ENCODE measurements at regions not wholly inside any gene's neighbourhood (a gene's known extent, or its start where the extent isn't known, plus 50 kb on each side); places are given as distances from the start of the nearest gene placed in this dataset.

DNA sequence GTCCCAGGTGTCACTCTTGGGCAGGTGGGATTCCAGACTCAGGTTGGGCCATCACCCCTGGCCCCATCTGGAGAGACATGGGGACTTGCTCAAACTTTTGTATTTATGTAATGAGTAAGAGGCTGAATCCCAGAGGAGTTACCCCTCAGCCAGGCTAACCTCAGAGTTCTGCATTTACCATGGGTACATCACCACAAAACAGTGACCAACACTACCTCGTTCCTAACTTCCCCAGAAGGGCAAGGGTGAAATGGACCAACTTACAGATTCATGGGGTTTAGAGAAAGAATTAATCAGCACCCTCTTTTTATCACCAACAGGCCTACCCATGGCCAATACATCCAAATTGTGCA, 259.9 kb upstream of the MARCKS start:
- DNase-seq (ENCODE audit: low read depth): peak; percentile 72

GRCh38 chr6:113598786-113599185, 258.4 kb upstream of the MARCKS start:
- DNase-seq (ENCODE audit: low read depth): no peak

GRCh38 chr6:113599444-113599843, 257.7 kb upstream of the MARCKS start:
- DNase-seq (ENCODE audit: low read depth): peak; percentile 66

DNA sequence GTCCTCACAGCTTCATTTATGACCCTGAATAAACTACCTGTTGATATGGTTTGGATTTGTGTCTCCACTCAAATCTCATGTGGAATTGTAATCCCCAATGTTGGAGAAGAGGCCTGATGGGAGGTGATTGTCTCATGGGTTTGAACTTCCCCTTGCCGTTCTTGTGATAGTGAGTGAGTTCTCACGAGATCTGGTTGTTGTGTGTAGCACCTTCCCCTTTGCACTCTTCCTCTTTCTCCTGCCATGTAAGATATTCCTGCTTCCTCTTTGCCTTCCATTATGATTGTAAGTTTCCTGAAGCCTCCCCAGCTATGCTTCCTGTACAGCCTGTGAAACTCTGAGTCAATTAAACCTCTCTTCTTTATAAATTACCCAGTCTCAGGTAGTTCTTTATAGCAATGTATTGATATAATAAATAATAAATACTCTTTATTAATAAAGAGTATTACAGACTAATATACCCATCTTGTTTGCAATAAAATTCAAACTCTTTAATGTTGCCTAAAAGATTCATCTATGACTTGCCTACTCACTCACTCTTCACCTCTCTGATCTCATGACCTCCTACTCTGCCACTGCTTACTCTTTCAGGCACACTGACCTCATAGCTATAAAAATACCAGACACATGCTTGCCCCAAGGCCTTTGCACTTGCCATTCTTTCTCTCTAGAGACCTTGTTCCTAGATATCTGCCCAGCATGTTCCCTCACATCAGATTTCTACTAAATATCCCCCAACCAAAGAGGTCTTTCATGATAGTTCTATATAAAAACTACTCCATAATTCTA, 256.4 kb upstream of the MARCKS start:
- no peak for DNase-seq (ENCODE audit: low read depth)

DNA sequence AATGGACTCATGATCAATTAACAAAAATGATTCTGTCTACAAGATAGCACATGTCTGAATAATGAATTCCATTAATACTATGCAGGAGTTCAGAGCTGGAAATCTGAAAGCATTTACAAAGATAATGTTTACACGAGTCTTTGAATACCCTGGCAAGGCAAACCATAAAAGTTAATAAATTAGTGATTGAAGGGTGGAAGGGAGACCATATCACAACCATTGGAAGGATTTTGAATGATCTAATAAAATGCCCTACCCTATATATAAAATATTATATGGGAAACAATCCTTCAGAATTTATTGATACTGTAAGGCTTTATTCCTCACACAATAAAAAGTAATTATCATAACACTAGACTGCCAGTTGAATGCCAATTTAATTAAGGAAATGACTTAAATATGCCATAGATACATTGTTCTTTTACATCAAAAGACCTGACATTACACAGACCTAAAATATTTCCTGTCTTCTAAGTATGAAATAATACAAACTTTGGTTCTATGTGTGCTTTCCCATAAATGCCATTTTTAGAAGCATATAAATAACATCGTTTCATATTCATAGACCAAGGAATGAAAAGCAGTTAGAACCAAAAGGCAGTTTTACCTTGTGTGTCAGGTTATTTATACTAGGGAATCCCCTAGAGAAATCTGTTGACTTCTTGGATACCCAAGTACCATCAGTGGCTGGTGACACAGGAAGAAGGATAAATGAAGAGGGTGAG, 249.2 kb upstream of the MARCKS start:
- no peak for DNase-seq (ENCODE audit: low read depth)

DNA sequence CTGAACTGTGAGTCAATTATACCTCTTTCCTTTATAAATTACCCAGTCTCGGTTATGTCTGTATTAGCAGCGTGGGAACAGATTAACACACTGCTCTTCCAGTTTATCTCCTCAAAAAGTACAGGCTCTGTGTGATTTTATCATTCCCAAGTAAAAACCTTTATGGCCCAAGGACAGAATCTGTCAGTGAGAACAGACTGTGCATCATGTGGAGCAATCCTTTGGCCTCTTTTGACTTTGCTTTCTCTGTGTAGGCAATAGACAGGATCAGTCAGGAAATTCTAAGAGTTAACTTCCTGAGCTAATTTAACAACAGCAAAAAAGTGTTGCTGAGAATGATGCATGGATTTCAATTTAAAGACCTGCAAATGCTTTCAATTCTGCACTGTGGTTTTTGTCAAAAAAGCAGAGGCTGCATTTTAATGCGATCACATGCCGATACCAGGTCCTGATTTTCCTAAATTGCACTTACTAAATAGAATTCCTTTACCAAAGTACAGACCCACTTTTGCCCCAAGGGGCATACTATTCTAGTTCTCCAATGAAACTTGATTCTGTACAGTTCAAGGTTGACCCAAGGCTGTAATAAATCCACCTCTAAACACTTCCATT, 246.7 kb upstream of the MARCKS start:
- no peak for DNase-seq (ENCODE audit: low read depth)

- no peak for DNase-seq (ENCODE audit: low read depth)
Measured at GRCh38 chr6:113616701-113617274, 240.4 kb upstream of the MARCKS start.

DNA sequence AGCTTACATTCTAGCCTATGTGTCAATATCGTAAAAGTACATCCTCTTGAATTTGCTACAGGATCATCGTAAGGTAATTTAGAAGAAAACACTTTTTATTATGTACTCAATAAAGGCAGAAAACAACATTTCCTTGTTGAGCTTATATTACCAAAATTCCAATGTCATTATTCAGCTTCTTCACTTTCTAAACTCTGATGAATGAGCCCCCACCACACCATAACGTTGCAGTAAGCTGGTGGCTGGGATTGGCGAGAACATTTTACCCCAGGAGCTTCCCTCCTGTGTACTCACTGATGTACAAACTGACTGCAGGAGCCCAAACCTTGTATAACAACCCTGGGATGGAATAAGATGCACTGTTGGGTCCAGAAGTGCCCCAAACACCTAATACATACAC, 238.1 kb upstream of the MARCKS start:
- DNase-seq (ENCODE audit: low read depth): no peak

GRCh38 chr6:113620386-113620785, 236.8 kb upstream of the MARCKS start:
- no peak for DNase-seq (ENCODE audit: low read depth)

GRCh38 chr6:113622254-113622653, 234.9 kb upstream of the MARCKS start:
- DNase-seq (ENCODE audit: low read depth): no peak

DNA sequence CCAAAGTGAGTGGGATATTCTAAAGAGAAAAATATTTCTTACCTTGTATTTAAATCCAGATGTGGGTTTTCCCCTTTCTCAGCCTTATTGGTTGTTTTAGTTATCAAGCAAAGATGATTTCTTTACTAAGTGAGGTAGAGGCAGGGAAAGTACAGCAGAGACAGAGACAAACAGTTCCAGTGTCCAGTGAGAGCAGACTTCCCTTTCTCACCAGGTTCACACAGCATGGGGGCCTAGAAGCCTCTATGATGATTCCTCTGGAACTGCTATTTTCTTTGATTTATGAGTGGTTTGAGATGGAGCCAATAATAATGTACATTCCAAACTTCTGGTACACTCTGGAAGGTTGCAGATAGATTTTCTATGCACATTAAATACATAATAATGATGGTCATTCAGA, 234.0 kb upstream of the MARCKS start:
- DNase-seq (ENCODE audit: low read depth): peak; percentile 35

GRCh38 chr6:113625850-113626249, 231.3 kb upstream of the MARCKS start:
- DNase-seq (ENCODE audit: low read depth): no peak

- DNase-seq (ENCODE audit: low read depth): no peak
Measured at GRCh38 chr6:113626475-113626874, 230.7 kb upstream of the MARCKS start.

DNA sequence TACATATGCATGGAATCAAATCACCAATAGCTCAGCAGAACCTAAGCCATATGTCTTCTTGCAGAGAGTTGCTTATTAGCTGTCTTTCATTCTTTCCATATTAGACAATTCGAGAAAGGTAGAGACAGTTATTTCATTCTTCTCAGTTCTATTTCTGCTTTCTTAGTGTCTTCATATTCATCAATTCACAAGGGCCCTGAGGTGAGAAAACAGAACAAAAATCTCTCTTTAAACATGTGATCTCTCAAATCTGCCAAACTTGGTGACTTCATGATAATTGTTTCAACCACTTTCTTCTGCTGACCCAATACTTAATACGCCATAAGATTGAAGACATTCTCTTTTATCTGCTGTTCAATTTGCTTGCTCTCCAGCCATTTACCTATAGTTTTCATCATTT, 229.7 kb upstream of the MARCKS start:
- DNase-seq (ENCODE audit: low read depth): no peak

DNA sequence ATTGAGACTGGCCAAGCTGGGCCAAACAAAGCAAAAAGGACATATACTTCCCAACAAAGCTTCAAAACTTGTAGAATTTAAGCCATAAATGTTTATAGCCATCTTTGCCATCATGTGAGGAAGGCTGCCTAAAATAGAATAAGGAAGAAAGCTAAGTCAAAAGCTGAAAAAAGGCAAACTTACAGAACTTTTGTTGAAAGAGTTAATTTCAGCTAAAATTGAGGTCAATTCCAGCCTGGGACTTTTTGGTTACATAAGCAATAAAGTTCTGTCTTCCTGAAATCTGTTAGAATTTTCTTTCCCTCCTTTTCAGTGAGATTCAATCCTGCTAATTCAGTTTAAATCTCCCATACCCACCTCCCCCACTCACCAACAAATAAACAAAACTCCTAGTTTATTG, 227.9 kb upstream of the MARCKS start:
- no peak for DNase-seq (ENCODE audit: low read depth)

GRCh38 chr6:113629975-113630737, 227.0 kb upstream of the MARCKS start:
- peak; percentile 35 for DNase-seq (ENCODE audit: low read depth)

- DNase-seq (ENCODE audit: low read depth): peak; percentile 78
Measured at GRCh38 chr6:113630738-113631535, 226.2 kb upstream of the MARCKS start.

DNA sequence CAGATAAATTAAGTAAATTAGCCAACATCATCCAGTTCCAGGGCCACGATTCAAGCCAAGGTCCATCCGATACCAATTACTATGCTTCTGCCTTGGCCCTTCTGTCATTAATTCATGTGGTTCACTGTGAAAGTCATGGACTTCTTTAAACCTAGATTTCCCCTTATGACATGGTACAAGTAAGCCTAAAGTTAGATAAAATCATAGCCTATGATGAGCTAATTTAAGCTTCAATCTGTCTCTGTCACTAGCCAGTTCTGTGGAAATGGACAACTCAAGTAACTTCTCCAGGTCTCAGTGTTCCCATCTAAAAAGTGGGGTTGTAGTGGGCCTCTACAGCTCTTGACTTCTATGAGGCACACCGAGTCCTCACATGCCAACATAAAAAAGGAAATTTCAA, 225.5 kb upstream of the MARCKS start:
- DNase-seq (ENCODE audit: low read depth): no peak

DNA sequence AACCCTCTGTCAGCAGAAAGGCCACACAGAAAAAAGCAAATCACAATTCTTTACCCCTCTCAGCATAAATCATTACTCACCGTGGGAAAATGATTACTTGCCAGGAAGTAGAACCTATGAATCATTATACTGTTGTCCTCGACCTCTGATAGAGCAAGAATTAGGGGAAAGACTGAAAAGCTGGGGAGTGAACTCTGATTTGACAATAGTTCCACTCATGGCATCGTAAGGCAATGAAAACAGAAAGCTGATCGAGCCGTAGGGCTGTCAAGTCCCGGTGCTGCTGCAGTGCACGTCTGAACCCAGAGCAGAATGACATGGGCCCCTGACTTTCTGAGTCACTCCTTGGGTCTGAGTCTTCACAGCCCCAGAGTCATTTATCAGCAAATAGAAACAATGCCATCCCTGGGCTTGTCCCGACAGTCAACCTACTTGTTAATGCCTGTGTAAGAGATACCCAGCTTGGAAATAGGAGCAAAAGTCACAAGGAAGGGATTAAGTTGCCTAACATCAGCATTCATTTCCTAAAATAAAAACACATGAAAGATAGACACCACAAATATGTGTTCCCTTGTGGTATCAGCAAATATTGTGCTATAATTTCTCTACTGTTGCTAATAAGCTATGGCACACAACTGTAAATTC, 224.8 kb upstream of the MARCKS start:
- peak; percentile 94 for DNase-seq (ENCODE audit: low read depth)

DNA sequence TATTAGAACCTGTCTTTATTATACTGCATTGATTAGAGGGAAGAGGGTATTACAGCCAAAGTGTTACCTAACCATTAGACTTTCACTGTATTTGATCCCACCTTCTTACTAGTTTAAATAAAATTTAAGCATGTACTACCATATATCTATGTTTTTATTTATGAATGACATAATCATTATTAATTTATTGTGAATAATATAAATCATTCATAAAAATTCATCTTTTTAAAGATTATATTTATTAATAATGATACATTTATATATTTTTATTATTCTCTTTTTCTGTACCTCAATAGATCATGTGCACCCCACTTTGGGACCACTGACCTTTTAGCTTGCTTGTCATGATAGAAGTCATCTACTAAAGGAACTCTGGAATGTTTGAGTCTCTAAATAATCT, 223.5 kb upstream of the MARCKS start:
- DNase-seq (ENCODE audit: low read depth): no peak
